ENCODE measurements at regions not wholly inside any gene's neighbourhood (a gene's known extent, or its start where the extent isn't known, plus 50 kb on each side); places are given as distances from the start of the nearest gene placed in this dataset.

DNA sequence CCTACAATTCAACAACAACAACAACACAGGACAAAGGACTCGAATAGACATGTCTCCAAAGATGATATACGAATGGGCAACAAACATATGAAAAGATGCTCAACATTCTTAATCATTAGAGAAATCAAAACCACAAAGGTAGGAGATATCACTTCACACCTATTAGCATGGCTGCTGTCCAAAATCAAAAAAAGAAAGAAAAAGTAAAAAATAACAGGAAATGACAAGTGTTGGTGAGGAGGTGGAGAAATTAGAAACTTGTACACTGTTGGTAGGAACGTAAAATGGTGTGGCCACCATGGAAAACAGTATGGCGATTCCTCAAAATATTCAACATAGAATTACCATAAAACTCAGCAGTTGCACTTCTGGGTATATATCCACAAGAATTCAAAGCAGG is 312.3 kb upstream of the STT3B start:
- Histone ChIP-seq H3K9ac (ENCODE audit: low read length in 5 of 5) (no peak overlapping the region), H3K9me3 (ENCODE audit: control insufficient read depth in 5 of 5, low read length in 5 of 5) (no peaks in the 10 kb centered on the region), H3K27me3 (ENCODE audit: control insufficient read depth in 5 of 5, insufficient read depth in 4 of 5, low read length in 5 of 5) (no peaks in the 10 kb centered on the region), H3K36me3 (ENCODE audit: control insufficient read depth in 5 of 5, insufficient read depth in 5 of 5, low read length in 5 of 5) (no peaks in the 10 kb centered on the region), H3K4me1 (ENCODE audit: control insufficient read depth in 5 of 5, insufficient read depth in 5 of 5, low read length in 5 of 5) (peaks cover 0 to 14% (median 0%) of the 10 kb centered on the region in 5 donors), H3K4me3 (ENCODE audit: low read depth in 1 of 5, low read length in 5 of 5) (no peak overlapping the region), H3K27ac (ENCODE audit: low read depth, low read length) (no peak overlapping the region)

DNA sequence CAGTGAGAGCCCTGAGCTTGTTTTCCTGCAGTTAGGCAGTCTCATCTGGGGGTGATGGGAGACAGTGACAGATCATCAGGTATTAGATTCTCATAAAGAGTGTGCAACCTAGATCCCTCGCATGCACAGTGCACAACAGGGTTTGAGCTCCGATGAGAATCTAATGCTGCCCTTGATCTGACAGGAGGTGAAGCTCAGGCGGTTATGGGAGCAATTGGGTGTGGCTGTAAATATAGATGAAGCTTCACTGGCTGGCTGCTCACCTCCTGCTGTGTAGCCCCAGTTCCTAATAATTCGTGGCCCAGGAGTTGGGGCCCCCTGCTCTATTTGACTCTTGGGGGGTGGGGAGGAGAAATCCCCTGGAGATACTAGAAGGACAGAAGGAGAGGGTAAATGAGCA is 309.4 kb upstream of the STT3B start:
- Histone ChIP-seq H3K4me3 (ENCODE audit: low read depth in 1 of 5, low read length in 5 of 5) (no peak overlapping the region), H3K36me3 (ENCODE audit: control insufficient read depth in 5 of 5, insufficient read depth in 5 of 5, low read length in 5 of 5) (no peaks in the 10 kb centered on the region), H3K4me1 (ENCODE audit: control insufficient read depth in 5 of 5, insufficient read depth in 5 of 5, low read length in 5 of 5) (peaks cover 0 to 14% (median 0%) of the 10 kb centered on the region in 5 donors), H3K9me3 (ENCODE audit: control insufficient read depth in 5 of 5, low read length in 5 of 5) (no peaks in the 10 kb centered on the region), H3K27me3 (ENCODE audit: control insufficient read depth in 5 of 5, insufficient read depth in 4 of 5, low read length in 5 of 5) (no peaks in the 10 kb centered on the region), H3K9ac (ENCODE audit: low read length in 5 of 5) (no peak overlapping the region), H3K27ac (ENCODE audit: low read depth, low read length) (no peak overlapping the region)

DNA sequence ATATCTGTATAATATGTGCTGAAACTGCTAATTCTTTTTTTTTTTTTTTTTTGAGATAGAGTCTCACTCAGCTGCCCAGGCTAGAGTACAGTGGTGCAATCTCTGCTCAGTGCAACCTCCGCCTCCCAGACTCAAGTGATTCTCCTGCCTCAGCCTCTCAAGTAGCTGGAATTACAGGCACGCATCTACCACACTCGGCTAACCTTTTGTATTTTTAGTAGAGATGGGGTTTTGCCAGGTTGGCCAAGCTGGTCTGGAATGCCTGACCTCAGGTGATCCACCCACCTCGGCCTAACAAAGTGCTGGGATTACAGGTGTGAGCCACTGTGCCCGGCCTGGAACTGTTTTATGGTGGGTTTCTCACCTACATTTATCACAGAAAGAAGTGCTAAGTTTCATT is 307.8 kb upstream of the STT3B start:
- H3K9me3 ChIP-seq (ENCODE audit: control insufficient read depth in 5 of 5, low read length in 5 of 5): no peaks in the 10 kb centered on the region
- H3K36me3 ChIP-seq (ENCODE audit: control insufficient read depth in 5 of 5, insufficient read depth in 5 of 5, low read length in 5 of 5): no peaks in the 10 kb centered on the region
- H3K27me3 ChIP-seq (ENCODE audit: control insufficient read depth in 5 of 5, insufficient read depth in 4 of 5, low read length in 5 of 5): no peaks in the 10 kb centered on the region
- H3K27ac ChIP-seq (ENCODE audit: low read depth, low read length): no peak overlapping the region
- H3K9ac ChIP-seq (ENCODE audit: low read length in 5 of 5): no peak overlapping the region
- H3K4me1 ChIP-seq (ENCODE audit: control insufficient read depth in 5 of 5, insufficient read depth in 5 of 5, low read length in 5 of 5): peaks cover 0 to 14% (median 0%) of the 10 kb centered on the region in 5 donors
- H3K4me3 ChIP-seq (ENCODE audit: low read depth in 1 of 5, low read length in 5 of 5): no peak overlapping the region

DNA sequence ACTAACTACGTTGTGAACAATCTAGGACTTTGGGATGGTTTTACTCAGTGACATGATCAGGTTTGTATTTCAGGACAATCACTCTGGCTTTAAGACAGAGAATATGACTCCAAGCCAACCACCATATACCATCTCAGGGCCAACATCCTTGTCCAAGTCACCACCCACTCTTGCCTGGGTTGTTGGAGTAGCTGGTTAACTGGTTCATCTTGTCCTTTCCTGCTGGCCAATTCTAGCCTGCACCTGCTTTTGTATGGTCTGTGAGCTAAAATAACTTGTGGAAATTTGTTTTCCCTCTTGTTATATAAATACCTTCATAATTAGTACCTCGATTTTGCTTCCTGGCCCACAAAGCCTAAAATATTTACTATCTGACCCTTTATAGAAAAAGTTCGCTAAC is 306.8 kb upstream of the STT3B start:
- Histone ChIP-seq H3K36me3 (ENCODE audit: control insufficient read depth in 5 of 5, insufficient read depth in 5 of 5, low read length in 5 of 5) (no peaks in the 10 kb centered on the region), H3K9ac (ENCODE audit: low read length in 5 of 5) (no peak overlapping the region), H3K27me3 (ENCODE audit: control insufficient read depth in 5 of 5, insufficient read depth in 4 of 5, low read length in 5 of 5) (no peaks in the 10 kb centered on the region), H3K27ac (ENCODE audit: low read depth, low read length) (no peak overlapping the region), H3K9me3 (ENCODE audit: control insufficient read depth in 5 of 5, low read length in 5 of 5) (no peaks in the 10 kb centered on the region), H3K4me3 (ENCODE audit: low read depth in 1 of 5, low read length in 5 of 5) (no peak overlapping the region), H3K4me1 (ENCODE audit: control insufficient read depth in 5 of 5, insufficient read depth in 5 of 5, low read length in 5 of 5) (peaks cover 0 to 14% (median 3%) of the 10 kb centered on the region in 5 donors)

DNA sequence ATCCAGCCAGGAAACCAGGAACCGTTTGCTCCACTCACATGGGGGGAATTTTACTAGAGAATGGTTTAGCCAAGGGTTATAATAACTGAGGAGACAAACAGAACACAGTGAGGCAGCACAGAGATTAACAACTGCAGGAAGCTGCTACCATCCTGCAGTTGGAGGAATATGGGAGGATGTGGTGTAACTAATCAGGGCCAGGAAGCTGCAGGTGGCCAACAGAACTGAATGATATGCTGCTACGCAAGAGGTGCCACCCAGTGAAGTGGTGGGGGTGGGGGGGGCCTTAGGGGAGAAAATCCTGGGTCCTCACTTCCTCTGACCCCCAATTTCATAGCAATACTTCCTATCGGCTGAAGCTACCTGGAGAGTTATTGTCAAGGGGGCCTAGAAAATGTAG is 306.4 kb upstream of the STT3B start:
- H3K9me3 ChIP-seq (ENCODE audit: control insufficient read depth in 5 of 5, low read length in 5 of 5): no peaks in the 10 kb centered on the region
- no peaks in the 10 kb centered on the region for H3K27me3 ChIP-seq (ENCODE audit: control insufficient read depth in 5 of 5, insufficient read depth in 4 of 5, low read length in 5 of 5)
- H3K4me1 ChIP-seq (ENCODE audit: control insufficient read depth in 5 of 5, insufficient read depth in 5 of 5, low read length in 5 of 5): peaks cover 0 to 14% (median 4%) of the 10 kb centered on the region in 5 donors
- no peak overlapping the region for H3K9ac ChIP-seq (ENCODE audit: low read length in 5 of 5)
- no peak overlapping the region for H3K4me3 ChIP-seq (ENCODE audit: low read depth in 1 of 5, low read length in 5 of 5)
- H3K27ac ChIP-seq (ENCODE audit: low read depth, low read length): no peak overlapping the region
- H3K36me3 ChIP-seq (ENCODE audit: control insufficient read depth in 5 of 5, insufficient read depth in 5 of 5, low read length in 5 of 5): no peaks in the 10 kb centered on the region

DNA sequence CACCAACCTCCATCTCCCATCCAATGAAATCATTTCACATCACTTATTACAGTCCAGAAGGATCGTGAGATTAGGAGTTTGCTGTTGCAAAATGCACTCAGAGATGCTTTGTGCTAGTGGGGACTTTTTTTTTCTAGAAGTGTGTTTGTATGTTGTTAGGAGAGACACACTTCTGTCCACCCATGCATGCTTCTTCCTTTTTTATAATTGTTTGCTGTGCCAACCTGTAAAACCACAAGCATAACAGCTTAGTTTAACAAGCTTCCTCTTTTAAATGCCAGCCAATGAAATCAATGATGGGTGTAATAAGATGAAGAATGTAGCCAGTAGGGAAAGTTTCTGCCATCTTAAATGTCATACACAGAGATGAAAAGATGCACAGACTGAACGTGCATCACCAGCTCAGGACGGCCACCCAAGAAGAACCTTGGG is 305.6 kb upstream of the STT3B start:
- no peaks in the 10 kb centered on the region for H3K27me3 ChIP-seq (ENCODE audit: control insufficient read depth in 5 of 5, insufficient read depth in 4 of 5, low read length in 5 of 5)
- peaks cover 0 to 20% (median 7%) of the 10 kb centered on the region in 5 donors for H3K4me1 ChIP-seq (ENCODE audit: control insufficient read depth in 5 of 5, insufficient read depth in 5 of 5, low read length in 5 of 5)
- no peak overlapping the region for H3K9ac ChIP-seq (ENCODE audit: low read length in 5 of 5)
- no peaks in the 10 kb centered on the region for H3K9me3 ChIP-seq (ENCODE audit: control insufficient read depth in 5 of 5, low read length in 5 of 5)
- no peak overlapping the region for H3K27ac ChIP-seq (ENCODE audit: low read depth, low read length)
- no peak overlapping the region for H3K4me3 ChIP-seq (ENCODE audit: low read depth in 1 of 5, low read length in 5 of 5)
- H3K36me3 ChIP-seq (ENCODE audit: control insufficient read depth in 5 of 5, insufficient read depth in 5 of 5, low read length in 5 of 5): no peaks in the 10 kb centered on the region

DNA sequence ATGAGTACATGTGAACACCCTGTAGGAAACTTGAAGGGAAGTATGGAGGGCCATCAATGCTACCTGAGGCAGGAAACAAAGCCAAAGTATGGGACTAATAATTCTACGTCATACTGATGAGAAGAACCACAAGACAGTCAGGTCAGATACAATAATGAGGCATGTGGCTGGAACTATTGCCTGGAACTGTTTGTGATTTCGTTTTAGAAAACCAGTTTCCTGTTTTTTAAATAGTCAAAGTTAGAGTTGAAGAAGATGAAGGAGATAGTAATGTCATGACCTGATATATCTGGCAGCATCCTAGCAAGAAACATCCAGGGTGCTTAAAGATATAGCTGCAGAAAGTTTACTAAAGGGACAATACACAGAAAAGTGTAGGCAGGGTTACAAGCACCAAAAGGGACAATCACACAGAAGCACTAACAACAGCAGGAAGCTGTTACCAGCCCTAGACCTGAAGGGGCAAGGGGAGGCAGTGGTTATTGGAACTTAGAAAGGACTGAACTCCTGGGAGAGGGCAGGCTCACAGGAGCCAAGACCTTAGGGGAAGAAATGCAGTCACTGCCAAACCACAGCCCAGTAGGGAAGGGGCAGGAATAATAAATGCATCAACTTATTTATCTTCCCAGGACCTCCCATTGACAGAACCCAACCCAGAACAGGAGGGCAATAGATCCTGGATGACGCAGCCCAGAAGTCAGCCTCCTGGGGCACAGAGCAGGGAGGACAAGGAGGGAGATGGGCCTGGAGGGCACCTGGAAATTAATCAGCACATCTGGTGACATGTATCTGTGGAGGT is 302.1 kb upstream of the STT3B start:
- Histone ChIP-seq H3K9ac (ENCODE audit: low read length in 5 of 5) (no peak overlapping the region), H3K9me3 (ENCODE audit: control insufficient read depth in 5 of 5, low read length in 5 of 5) (no peaks in the 10 kb centered on the region), H3K27me3 (ENCODE audit: control insufficient read depth in 5 of 5, insufficient read depth in 4 of 5, low read length in 5 of 5) (no peaks in the 10 kb centered on the region), H3K4me1 (ENCODE audit: control insufficient read depth in 5 of 5, insufficient read depth in 5 of 5, low read length in 5 of 5) (peaks cover 0 to 26% (median 6%) of the 10 kb centered on the region in 5 donors), H3K4me3 (ENCODE audit: low read depth in 1 of 5, low read length in 5 of 5) (no peak overlapping the region), H3K36me3 (ENCODE audit: control insufficient read depth in 5 of 5, insufficient read depth in 5 of 5, low read length in 5 of 5) (no peaks in the 10 kb centered on the region), H3K27ac (ENCODE audit: low read depth, low read length) (no peak overlapping the region)

DNA sequence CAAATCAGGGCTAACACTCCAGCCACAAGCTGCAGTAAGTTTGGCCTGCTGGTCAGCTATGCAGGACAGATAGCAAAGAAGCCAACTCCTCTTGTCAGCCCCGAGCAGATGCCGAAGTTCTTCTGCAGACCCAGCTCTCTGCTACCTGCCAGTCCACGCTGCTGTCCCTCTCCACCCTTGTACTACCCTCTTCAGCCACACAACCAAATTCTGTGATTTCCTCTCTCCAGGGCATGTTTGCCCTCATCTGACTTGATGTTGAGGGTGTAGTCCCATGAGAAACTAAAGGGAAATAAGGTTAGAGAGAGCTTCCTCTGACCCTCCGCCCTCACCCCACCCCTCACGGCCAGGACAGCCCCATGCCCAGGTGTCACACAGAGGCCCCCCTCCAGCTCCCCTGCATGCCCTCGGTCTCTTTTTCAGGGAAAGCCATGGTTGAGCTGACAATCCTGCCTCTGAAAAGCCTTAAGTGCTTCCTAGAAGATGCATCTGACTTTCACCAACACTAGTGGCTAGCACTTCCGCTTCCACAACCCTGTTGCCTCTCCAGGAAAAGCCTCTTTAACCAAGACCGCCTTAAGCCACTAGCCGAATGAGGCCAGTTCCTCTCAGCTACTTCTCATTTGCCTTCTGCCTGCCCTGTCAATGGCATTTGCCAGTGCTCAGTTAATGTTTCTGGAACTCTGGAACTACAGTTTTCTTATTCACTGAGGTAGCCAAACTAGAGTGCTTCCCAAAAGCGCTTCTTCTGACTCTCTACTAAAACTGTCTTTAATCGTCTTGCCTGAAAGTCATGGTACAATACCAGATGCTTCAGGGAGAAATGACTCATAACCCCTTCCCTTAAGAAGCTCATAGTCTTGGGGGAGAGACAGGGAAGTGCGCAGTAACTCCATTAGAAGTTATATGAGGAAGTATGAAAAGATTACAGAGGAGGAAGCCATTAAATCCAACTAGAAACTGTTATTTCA is 300.4 kb upstream of the STT3B start:
- Histone ChIP-seq H3K27me3 (ENCODE audit: control insufficient read depth in 5 of 5, insufficient read depth in 4 of 5, low read length in 5 of 5) (no peaks in the 10 kb centered on the region), H3K36me3 (ENCODE audit: control insufficient read depth in 5 of 5, insufficient read depth in 5 of 5, low read length in 5 of 5) (no peaks in the 10 kb centered on the region), H3K9ac (ENCODE audit: low read length in 5 of 5) (no peak overlapping the region), H3K27ac (ENCODE audit: low read depth, low read length) (no peak overlapping the region), H3K9me3 (ENCODE audit: control insufficient read depth in 5 of 5, low read length in 5 of 5) (no peaks in the 10 kb centered on the region), H3K4me1 (ENCODE audit: control insufficient read depth in 5 of 5, insufficient read depth in 5 of 5, low read length in 5 of 5) (peaks cover 0 to 26% (median 6%) of the 10 kb centered on the region in 5 donors), H3K4me3 (ENCODE audit: low read depth in 1 of 5, low read length in 5 of 5) (no peak overlapping the region)

DNA sequence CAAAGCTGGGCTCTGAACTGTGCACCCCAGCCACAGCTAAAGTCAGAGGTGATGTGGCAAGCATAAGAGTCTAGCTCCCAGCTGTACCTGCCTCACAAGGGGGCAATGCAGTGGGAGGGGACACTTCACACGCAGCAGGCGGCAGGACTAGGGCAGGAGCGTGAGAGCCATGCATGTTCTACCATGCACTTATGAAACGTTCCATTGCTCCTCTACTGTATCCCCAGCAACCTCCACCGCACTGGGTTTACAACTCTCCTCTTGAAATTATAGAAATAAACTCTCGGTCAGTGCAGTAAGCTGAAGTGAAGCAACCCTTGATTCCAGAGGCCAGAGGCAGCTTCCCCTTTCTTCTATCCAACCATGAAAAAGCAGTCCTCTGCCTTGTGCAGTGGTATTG is 298.6 kb upstream of the STT3B start:
- H3K9me3 ChIP-seq (ENCODE audit: control insufficient read depth in 5 of 5, low read length in 5 of 5): no peaks in the 10 kb centered on the region

More for the DNA sequence above, 298.6 kb upstream of the STT3B start:
- H3K4me3 ChIP-seq (ENCODE audit: low read depth in 1 of 5, low read length in 5 of 5): no peak overlapping the region
- H3K9ac ChIP-seq (ENCODE audit: low read length in 5 of 5): no peak overlapping the region
- no peaks in the 10 kb centered on the region for H3K36me3 ChIP-seq (ENCODE audit: control insufficient read depth in 5 of 5, insufficient read depth in 5 of 5, low read length in 5 of 5)
- peaks cover 0 to 26% (median 7%) of the 10 kb centered on the region in 5 donors for H3K4me1 ChIP-seq (ENCODE audit: control insufficient read depth in 5 of 5, insufficient read depth in 5 of 5, low read length in 5 of 5)
- H3K27me3 ChIP-seq (ENCODE audit: control insufficient read depth in 5 of 5, insufficient read depth in 4 of 5, low read length in 5 of 5): no peaks in the 10 kb centered on the region
- H3K27ac ChIP-seq (ENCODE audit: low read depth, low read length): no peak overlapping the region

Measured in subcutaneous abdominal adipose tissue (tissue), 5 donors.